K562 (cell line): ENCODE measurements at regions not wholly inside any gene's neighbourhood (a gene's known extent, or its start where the extent isn't known, plus 50 kb on each side); places are given as distances from the start of the nearest gene placed in this dataset.

Experiments used
- ATAC-seq: fragments of 200-7000 bp; cut with Tn5 transposase; 3 replicates; pipeline ENCODE4 v1.9.1; 2020; ENCODE audit warnings: moderate library complexity
- BruUV-seq: library from RNA; stranded (reverse); fragments of 400-500 nt; replicated peaks from 2 replicates; lab custom pipeline; 2021; lab: Mats Ljungman, UMichigan
- CTCF ChIA-PET: fragments of 300-600 bp; formaldehyde crosslinking; extraction: SDS; loops from one replicate; lab custom pipeline; 2021; ENCODE audit warnings: low intra/inter-chr PET ratio; lab: Yijun Ruan, JAX
- POLR2A ChIA-PET: fragments of 300-600, 350-650 bp; sonication (Branson Sonifier 250); formaldehyde crosslinking; extraction: SDS; loops from one replicate; lab custom pipeline; 2021; ENCODE audit warnings: antibody characterized with exemption, inconsistent platforms; lab: Yijun Ruan, JAX
- DNase-seq, 4 experiments: peaks; one replicate each; pipeline versions ENCODE4 v3.0.0 to v3.0.0-alpha.2; 2011 to 2018; ENCODE audit warnings: low spot score in 3 of 4, mixed read lengths in 3 of 4; ENCODE audit errors: extremely low read depth in 1 of 4
- FAIRE-seq: peaks from 2 replicates; lab custom pipeline; 2011; peaks lifted over from hg19 to GRCh38; lab: Jason Lieb, UNC
- H2AFZ ChIP-seq: 2 replicates; pipeline ENCODE4 v1.6.0; 2011; ENCODE audit warnings: low read depth, low read length, control low read depth, inconsistent platforms
- H3K27ac ChIP-seq: fragments of 200-600 bp; 3 replicates; pipeline ENCODE4 v1.8.0; 2011; ENCODE audit warnings: low read depth, mild to moderate bottlenecking, control low read depth, inconsistent platforms, low read length, moderate library complexity, mixed read lengths; ENCODE audit errors: extremely low read depth
- H3K27me3 ChIP-seq, 2 experiments: fragments of 300-600 bp in 1 of 2; 2 replicates in 1 of 2; 3 replicates in 1 of 2; pipeline versions ENCODE4 v1.6.0 to v1.8.0; 2011; ENCODE audit warnings: inconsistent platforms in 2 of 2, low read length in 2 of 2, mild to moderate bottlenecking in 1 of 2, mixed read lengths in 1 of 2, moderate library complexity in 1 of 2; ENCODE audit not compliant: control insufficient read depth in 2 of 2, insufficient read depth in 2 of 2
- H3K36me3 ChIP-seq: fragments of 300-600 bp; 3 replicates; pipeline ENCODE4 v1.8.0; 2011; ENCODE audit warnings: mild to moderate bottlenecking, low read length, inconsistent platforms; ENCODE audit not compliant: control insufficient read depth, insufficient read depth
- H3K4me1 ChIP-seq, 2 experiments: fragments of 200-600 bp in 1 of 2; replicated peaks in 1 of 2; 2 replicates in 1 of 2; 3 replicates in 1 of 2; pipeline versions ENCODE4 v1.5.1 to v1.8.0; 2011; ENCODE audit warnings: inconsistent platforms in 2 of 2, low read length in 2 of 2, mild to moderate bottlenecking in 1 of 2, mixed read lengths in 1 of 2, moderate library complexity in 1 of 2; ENCODE audit not compliant: control insufficient read depth in 2 of 2, insufficient read depth in 2 of 2
- H3K4me2 ChIP-seq: 2 replicates; pipeline ENCODE4 v1.6.1; 2011; ENCODE audit warnings: low read length, control low read depth, inconsistent platforms, mixed read lengths; ENCODE audit not compliant: insufficient read depth
- H3K4me3 ChIP-seq: fragments of 200-600 bp; sonication (generic), shearing (Covaris generic); 2 replicates; pipeline ENCODE4 v1.5.1; 2016; ENCODE audit warnings: control low read depth, inconsistent platforms
- H3K79me2 ChIP-seq: fragments of 200-600 bp; 3 replicates; pipeline ENCODE4 v1.8.0; 2011; ENCODE audit warnings: low read length, inconsistent platforms; ENCODE audit not compliant: control insufficient read depth, insufficient read depth
- H3K9ac ChIP-seq, 2 experiments: 2 replicates each; pipeline versions ENCODE4 v1.6.0 to v1.6.1; 2011; ENCODE audit warnings: low read depth in 2 of 2, low read length in 2 of 2, control low read depth in 1 of 2, inconsistent platforms in 1 of 2, mild to moderate bottlenecking in 1 of 2, mixed read lengths in 1 of 2; ENCODE audit not compliant: insufficient read depth in 1 of 2
- H3K9me1 ChIP-seq: one replicate; pipeline ENCODE4 v1.6.0; 2011; ENCODE audit warnings: inconsistent platforms, mild to moderate bottlenecking, low read length, moderate library complexity; ENCODE audit not compliant: control insufficient read depth, insufficient read depth
- H3K9me3 ChIP-seq: replicated peaks from 2 replicates; pipeline ENCODE4 v1.5.1; 2011; ENCODE audit warnings: low read depth, low read length, inconsistent platforms; ENCODE audit not compliant: control insufficient read depth, insufficient read depth
- H4K20me1 ChIP-seq: replicated peaks from 2 replicates; pipeline ENCODE4 v1.6.1; 2011; ENCODE audit warnings: low read length, inconsistent platforms, mixed read lengths; ENCODE audit not compliant: control insufficient read depth, insufficient read depth
- GATAD2B ChIP-seq: fragments of 450-650 bp; IDR thresholded peaks from 2 replicates; pipeline ENCODE4 v1.6.1; 2017; ENCODE audit warnings: mild to moderate bottlenecking, borderline replicate concordance
- L3MBTL2 ChIP-seq: fragments of 450-650 bp; IDR thresholded peaks from 2 replicates; pipeline ENCODE4 v1.6.1; 2016; ENCODE audit warnings: mild to moderate bottlenecking, moderate library complexity
- MITF ChIP-seq: IDR thresholded peaks from 2 replicates; pipeline ENCODE4 v1.6.1; 2014; ENCODE audit warnings: antibody characterized with exemption
- OTX1 ChIP-seq: fragments of 450-650 bp; formaldehyde crosslinking; IDR thresholded peaks from 2 replicates; pipeline ENCODE4 v1.4.0; 2022; ENCODE audit warnings: mild to moderate bottlenecking
- SAFB ChIP-seq: fragments of 200-400 bp; formaldehyde crosslinking; IDR thresholded peaks from 2 replicates; pipeline ENCODE4 v1.6.1; 2017; ENCODE audit warnings: low read depth, low read length, borderline replicate concordance
- SIRT6 ChIP-seq: IDR thresholded peaks from one replicate; pipeline ENCODE4 v1.6.1; 2012; ENCODE audit warnings: low read depth, mild to moderate bottlenecking, control low read depth, inconsistent platforms, low read length, moderate library complexity
- ZBTB33 ChIP-seq: sonication (generic); formaldehyde crosslinking; IDR thresholded peaks from 2 replicates; pipeline ENCODE4 v1.8.1; 2023; ENCODE audit warnings: mild to moderate bottlenecking, missing genetic modification reagents
- ZKSCAN1 ChIP-seq: fragments of 150-350 bp; IDR thresholded peaks from 2 replicates; pipeline ENCODE4 v1.6.1; 2016; ENCODE audit warnings: low read depth, low read length
- ZNF134 ChIP-seq: fragments of 250-450 bp; sonication (Bioruptor Pico); conservative IDR thresholded peaks from 2 replicates; pipeline ENCODE4 v1.4.0; 2020
- WGBS: fragments of 100-300 bp; shearing (Covaris generic); methylation state at CpG from one replicate; pipeline ENCODE4 v1.1.6; 2016; ENCODE audit warnings: low coverage, mixed read lengths; ENCODE audit not compliant: insufficient coverage; ENCODE audit errors: missing lambda C conversion rate; 5-methylcytosine and 5-hydroxymethylcytosine counted together
- in situ Hi-C: fragments of 300-500 bp; cut with MboI; formaldehyde crosslinking; loops from 4 replicates; pipeline ENCODE4 v1.15.0; 2018; ENCODE audit warnings: inconsistent platforms, mixed read lengths
- intact Hi-C: fragments of 100-400 bp; cut with micrococcal nuclease; formaldehyde crosslinking; loops from 2 replicates; pipeline ENCODE4 v1.14.2; 2022

- no peak for FAIRE-seq
- in situ Hi-C loops = no loop called here
- Histone ChIP-seq H3K79me2 (no peaks in the 10 kb centered on the region), H4K20me1 (no peaks in the 10 kb centered on the region), H3K4me2 (no peak overlapping the region), H3K27ac (no peak overlapping the region), H3K4me1 (no peaks in the 10 kb centered on the region), H3K27me3 (no peaks in the 10 kb centered on the region), H3K9me1 (no peaks in the 10 kb centered on the region), H3K4me3 (no peak overlapping the region), H3K36me3 (no peaks in the 10 kb centered on the region), H3K9ac (no peak overlapping the region), H2AFZ (no peak overlapping the region), H3K9me3 (no peaks in the 10 kb centered on the region)
- 4% methylated on average over 4 of the region's 5 CpGs for WGBS
- DNase-seq = no peak
- POLR2A ChIA-PET = no interaction called here
- ATAC-seq = no peak
- intact Hi-C loops = no loop called here
- no TSS peak for BruUV-seq
- CTCF ChIA-PET = no interaction called here
- TF ChIP-seq ZKSCAN1 = no peak
- TF ChIP-seq ZBTB33 (CRISPR knock-in tag) = no peak
- no peak for TF ChIP-seq GATAD2B
- no peak for TF ChIP-seq SIRT6
- no peak for TF ChIP-seq SAFB
- TF ChIP-seq OTX1 (CRISPR knock-in tag) = no peak
- TF ChIP-seq L3MBTL2 = no peak
- TF ChIP-seq ZNF134 (CRISPR knock-in tag) = no peak
- TF ChIP-seq MITF = no peak
Measured at GRCh38 chr2:180257247-180257646, 250.2 kb upstream of the CWC22 start.
